Keratinocyte (primary cell): ENCODE measurements at regions not wholly inside any gene's neighbourhood (a gene's known extent, or its start where the extent isn't known, plus 50 kb on each side); places are given as distances from the start of the nearest gene placed in this dataset.

ENCODE experiments used
- DNase-seq: peaks from one replicate; pipeline ENCODE4 v3.0.0-alpha.2; 2011; ENCODE audit warnings: low read depth, missing footprints, low spot score
- FAIRE-seq: peaks from 2 replicates; lab custom pipeline; 2011; peaks lifted over from hg19 to GRCh38; lab: Jason Lieb, UNC
- H2AFZ ChIP-seq: 2 replicates; pipeline ENCODE4 v1.6.0; 2012; ENCODE audit warnings: low read length, control low read depth, inconsistent platforms; ENCODE audit not compliant: control insufficient read depth
- H3K27ac ChIP-seq: 2 replicates; pipeline ENCODE4 v1.5.1; 2011; ENCODE audit warnings: low read length; ENCODE audit not compliant: control insufficient read depth, insufficient read depth
- H3K27me3 ChIP-seq: 3 replicates; pipeline ENCODE4 v1.6.0; 2011; ENCODE audit warnings: low read length; ENCODE audit not compliant: control insufficient read depth, insufficient read depth; ENCODE audit errors: extremely low read depth
- H3K36me3 ChIP-seq, 2 experiments: 2 replicates in 1 of 2; 3 replicates in 1 of 2; pipeline ENCODE4 v1.5.1; 2011; ENCODE audit warnings: low read length in 2 of 2, mild to moderate bottlenecking in 1 of 2; ENCODE audit not compliant: control insufficient read depth in 2 of 2, insufficient read depth in 2 of 2; ENCODE audit errors: extremely low read depth in 1 of 2
- H3K4me1 ChIP-seq: 3 replicates; pipeline ENCODE4 v1.5.1; 2011; ENCODE audit warnings: low read length; ENCODE audit not compliant: control insufficient read depth, insufficient read depth; ENCODE audit errors: extremely low read depth
- H3K4me2 ChIP-seq: 3 replicates; pipeline ENCODE4 v1.6.0; 2011; ENCODE audit warnings: low read depth, low read length; ENCODE audit not compliant: control insufficient read depth, insufficient read depth; ENCODE audit errors: extremely low read depth
- H3K4me3 ChIP-seq, 3 experiments: fragments of 200-600 bp in 1 of 3; sonication (generic) in 1 of 3; 2 replicates in 2 of 3; 3 replicates in 1 of 3; pipeline ENCODE4 v1.5.1; 2011 to 2016; ENCODE audit warnings: low read length in 3 of 3, mild to moderate bottlenecking in 3 of 3, control low read depth in 2 of 3, inconsistent platforms in 1 of 3, low read depth in 1 of 3, mixed read lengths in 1 of 3, mixed run types in 1 of 3, moderate library complexity in 1 of 3; ENCODE audit not compliant: control insufficient read depth in 2 of 3, insufficient read depth in 2 of 3; ENCODE audit errors: extremely low read depth in 1 of 3
- H3K79me2 ChIP-seq: 2 replicates; pipeline ENCODE4 v1.6.0; 2012; ENCODE audit warnings: low read length; ENCODE audit not compliant: control insufficient read depth, insufficient read depth
- H3K9ac ChIP-seq: 3 replicates; pipeline ENCODE4 v1.6.0; 2011; ENCODE audit warnings: low read length; ENCODE audit not compliant: control insufficient read depth, insufficient read depth; ENCODE audit errors: extremely low read depth
- H3K9me1 ChIP-seq: 3 replicates; pipeline ENCODE4 v1.6.0; 2011; ENCODE audit warnings: low read length; ENCODE audit not compliant: control insufficient read depth, insufficient read depth; ENCODE audit errors: extremely low read depth
- H3K9me3 ChIP-seq: 2 replicates; pipeline ENCODE4 v1.5.1; 2012; ENCODE audit warnings: low read depth, low read length; ENCODE audit not compliant: control insufficient read depth
- H4K20me1 ChIP-seq: 3 replicates; pipeline ENCODE4 v1.6.0; 2011; ENCODE audit warnings: low read length; ENCODE audit not compliant: control insufficient read depth, insufficient read depth; ENCODE audit errors: extremely low read depth
- CTCF ChIP-seq, 3 experiments: IDR thresholded peaks in 1 of 3; conservative IDR thresholded peaks in 1 of 3; optimal IDR thresholded peaks in 1 of 3; 2 replicates in 2 of 3; 3 replicates in 1 of 3; pipeline versions ENCODE3 to v1.5.1; 2011; ENCODE audit warnings: low read length in 3 of 3, mild to moderate bottlenecking in 3 of 3, moderate library complexity in 2 of 3, control low read depth in 1 of 3, inconsistent platforms in 1 of 3; ENCODE audit not compliant: insufficient read depth in 2 of 3; ENCODE audit errors: extremely low read depth in 1 of 3
- EZH2 ChIP-seq: IDR thresholded peaks from one replicate; pipeline ENCODE4 v1.6.1; 2012; ENCODE audit warnings: inconsistent platforms, mild to moderate bottlenecking, low read length, moderate library complexity
- dilution Hi-C: fragments of 300-500 bp; cut with MboI; formaldehyde crosslinking; loops from one replicate; pipeline ENCODE4 v1.7.0; 2020; ENCODE audit warnings: low sequenced_read_pairs; ENCODE audit not compliant: extremely low pct_ligation_motif_present

GRCh38 chr2:59804732-59805131, 748.7 kb downstream of the BCL11A start:
- dilution Hi-C loops, result no loop called here
- H3K4me1 ChIP-seq, result no peaks in the 10 kb centered on the region
- no peaks in the 10 kb centered on the region for H3K27me3 ChIP-seq
- DNase-seq (no peak), FAIRE-seq (no peak)
- H3K9ac ChIP-seq, result no peak overlapping the region
- no peak overlapping the region for H2AFZ ChIP-seq
- no peaks in the 10 kb centered on the region for H3K9me3 ChIP-seq
- H3K36me3 ChIP-seq, result no peaks in the 10 kb centered on the region
- no peak overlapping the region for H3K4me2 ChIP-seq
- no peaks in the 10 kb centered on the region for H3K79me2 ChIP-seq
- TF ChIP-seq EZH2, result no peak
- TF ChIP-seq CTCF (optimal IDR thresholded peaks at IDR 0.05 in 1 of 3, IDR thresholded peaks at IDR 0.05 in 1 of 3, conservative IDR thresholded peaks at IDR 0.05 in 1 of 3; ENCODE audit: extremely low read depth in 1 of 3, insufficient read depth in 2 of 3, low read length in 3 of 3), result no peak
- H3K27ac ChIP-seq, result no peak overlapping the region
- no peaks in the 10 kb centered on the region for H4K20me1 ChIP-seq
- H3K9me1 ChIP-seq, result no peaks in the 10 kb centered on the region
- no peak overlapping the region for H3K4me3 ChIP-seq

- H3K36me3 ChIP-seq, result no peaks in the 10 kb centered on the region
- dilution Hi-C loops, result no loop called here
- no peaks in the 10 kb centered on the region for H3K9me3 ChIP-seq
- no peaks in the 10 kb centered on the region for H3K27me3 ChIP-seq
- no peak for TF ChIP-seq CTCF (optimal IDR thresholded peaks at IDR 0.05 in 1 of 3, IDR thresholded peaks at IDR 0.05 in 1 of 3, conservative IDR thresholded peaks at IDR 0.05 in 1 of 3; ENCODE audit: extremely low read depth in 1 of 3, insufficient read depth in 2 of 3, low read length in 3 of 3)
- no peak for TF ChIP-seq EZH2
- no peaks in the 10 kb centered on the region for H3K79me2 ChIP-seq
- H3K4me2 ChIP-seq, result no peak overlapping the region
- no peak for FAIRE-seq
- no peaks in the 10 kb centered on the region for H3K4me1 ChIP-seq
- no peak overlapping the region for H3K4me3 ChIP-seq
- no peaks in the 10 kb centered on the region for H3K9me1 ChIP-seq
- H3K27ac ChIP-seq, result no peak overlapping the region
- DNase-seq, result no peak
- H4K20me1 ChIP-seq, result no peaks in the 10 kb centered on the region
- no peak overlapping the region for H3K9ac ChIP-seq
- no peak overlapping the region for H2AFZ ChIP-seq
Observed at GRCh38 chr2:59803586-59803985, 749.9 kb downstream of the BCL11A start.
